GM12878 (cell line): ENCODE measurements at regions not wholly inside any gene's neighbourhood (a gene's known extent, or its start where the extent isn't known, plus 50 kb on each side); places are given as distances from the start of the nearest gene placed in this dataset.

Experiments used
- ATAC-seq: fragments of 200-7000 bp; cut with Tn5 transposase; 3 replicates; pipeline ENCODE4 v1.9.1; 2020; ENCODE audit warnings: mild to moderate bottlenecking, moderate library complexity
- BruUV-seq: library from RNA; stranded (reverse); fragments of 400-500 nt; replicated peaks from 2 replicates; lab custom pipeline; 2021; lab: Mats Ljungman, UMichigan
- CTCF ChIA-PET: fragments of 300-600 bp; sonication (Branson Sonifier 250); formaldehyde crosslinking; extraction: SDS; loops from one replicate; lab custom pipeline; 2021; ENCODE audit warnings: inconsistent platforms; lab: Yijun Ruan, JAX
- POLR2A ChIA-PET: fragments of 350-600 bp; formaldehyde crosslinking; extraction: SDS; loops from one replicate; lab custom pipeline; 2021; ENCODE audit warnings: inconsistent platforms; lab: Charles Lee
- RAD21 ChIA-PET: fragments of 300-600 bp; sonication (Branson Sonifier 250); formaldehyde crosslinking; loops from one replicate; lab custom pipeline; 2023; ENCODE audit warnings: antibody characterized with exemption; ENCODE audit not compliant: unreplicated experiment; lab: Charles Lee
- SMC1A ChIA-PET: fragments of 300-600 bp; sonication (Branson Sonifier 250); formaldehyde crosslinking; loops from one replicate; lab custom pipeline; 2023; ENCODE audit not compliant: unreplicated experiment, uncharacterized antibody; lab: Charles Lee
- DNase-seq: peaks from one replicate; pipeline ENCODE4 v3.0.0-alpha.2; 2011; ENCODE audit warnings: low read depth, low spot score
- FAIRE-seq: peaks from 3 replicates; lab custom pipeline; 2011; peaks lifted over from hg19 to GRCh38; lab: Jason Lieb, UNC
- H2AFZ ChIP-seq: 2 replicates; pipeline ENCODE4 v1.6.0; 2011; ENCODE audit warnings: low read depth, low read length, control low read depth; ENCODE audit not compliant: control insufficient read depth
- H3K27ac ChIP-seq: 2 replicates; pipeline ENCODE4 v1.5.1; 2011; ENCODE audit warnings: control low read depth; ENCODE audit not compliant: control insufficient read depth, insufficient read depth
- H3K27me3 ChIP-seq, 2 experiments: replicated peaks in 1 of 2; 2 replicates each; pipeline versions ENCODE4 v1.6.0 to v1.6.1; 2011; ENCODE audit warnings: low read length in 1 of 2; ENCODE audit not compliant: control insufficient read depth in 2 of 2, insufficient read depth in 2 of 2
- H3K36me3 ChIP-seq, 2 experiments: 2 replicates each; pipeline ENCODE4 v1.5.1; 2011; ENCODE audit warnings: low read length in 1 of 2; ENCODE audit not compliant: control insufficient read depth in 2 of 2, insufficient read depth in 2 of 2
- H3K4me1 ChIP-seq: 2 replicates; pipeline ENCODE4 v1.6.1; 2011; ENCODE audit warnings: mild to moderate bottlenecking, low read length, moderate library complexity, mixed read lengths; ENCODE audit not compliant: control insufficient read depth, insufficient read depth
- H3K4me2 ChIP-seq: 2 replicates; pipeline ENCODE4 v1.6.0; 2011; ENCODE audit warnings: control low read depth; ENCODE audit not compliant: control insufficient read depth, insufficient read depth
- H3K4me3 ChIP-seq: fragments of 200-600 bp; sonication (generic); 2 replicates; pipeline ENCODE4 v1.5.1; 2016
- H3K79me2 ChIP-seq: 2 replicates; pipeline ENCODE4 v1.6.0; 2011; ENCODE audit warnings: low read length; ENCODE audit not compliant: control insufficient read depth, insufficient read depth
- H3K9ac ChIP-seq: 2 replicates; pipeline ENCODE4 v1.8.0; 2011; ENCODE audit warnings: low read length, control low read depth, mixed read lengths; ENCODE audit not compliant: control insufficient read depth, insufficient read depth
- H3K9me3 ChIP-seq: replicated peaks from 3 replicates; pipeline ENCODE4 v1.5.1; 2011; ENCODE audit warnings: mild to moderate bottlenecking, low read length; ENCODE audit not compliant: control insufficient read depth, insufficient read depth
- H4K20me1 ChIP-seq: 2 replicates; pipeline ENCODE4 v1.6.0; 2011; ENCODE audit not compliant: control insufficient read depth, insufficient read depth
- CEBPB ChIP-seq, 2 experiments: fragments of 150-350 bp in 1 of 2; IDR thresholded peaks; 2 replicates each; pipeline ENCODE4 v1.6.1; 2012 to 2014; ENCODE audit warnings: low read depth in 2 of 2, low read length in 2 of 2, borderline replicate concordance in 1 of 2, inconsistent platforms in 1 of 2
- HDAC6 ChIP-seq: fragments of 200-600 bp; sonication (generic); IDR thresholded peaks from one replicate; pipeline ENCODE4 v1.8.0; 2017; ENCODE audit warnings: antibody characterized with exemption; ENCODE audit not compliant: unreplicated experiment
- NFYA ChIP-seq: IDR thresholded peaks from 2 replicates; pipeline ENCODE4 v1.6.1; 2011; ENCODE audit warnings: low read depth, mild to moderate bottlenecking, low read length, improper control_type of control experiment, borderline replicate concordance
- PML ChIP-seq: IDR thresholded peaks from 2 replicates; pipeline ENCODE4 v1.6.1; 2012; ENCODE audit warnings: low read length, inconsistent platforms
- TCF3 ChIP-seq: IDR thresholded peaks from 2 replicates; pipeline ENCODE4 v1.6.1; 2012; ENCODE audit warnings: low read depth, mild to moderate bottlenecking, low read length, borderline replicate concordance; ENCODE audit not compliant: insufficient read depth
- WGBS: methylation state at CpG from one replicate; pipeline ENCODE4 v1.1.6; 2016; ENCODE audit warnings: low lambda C conversion rate; ENCODE audit not compliant: insufficient replicate concordance, insufficient coverage; ENCODE audit errors: missing lambda C conversion rate; 5-methylcytosine and 5-hydroxymethylcytosine counted together
- in situ Hi-C: fragments of 300-500 bp; cut with MboI; formaldehyde crosslinking; loops from 9 replicates; pipeline ENCODE4 v1.14.3; 2018; ENCODE audit warnings: mixed read lengths
- intact Hi-C: fragments of 100-400 bp; cut with micrococcal nuclease; formaldehyde crosslinking; loops from one replicate; pipeline ENCODE4 v1.14.2; 2022; ENCODE audit not compliant: unreplicated experiment
- TF ChIP-seq, protein P1 (sequence below): fragments of 450-650 bp; formaldehyde crosslinking; IDR thresholded peaks from 2 replicates; pipeline ENCODE4 v1.4.0; 2022; ENCODE audit warnings: mild to moderate bottlenecking, moderate library complexity
- TF ChIP-seq, protein P2 (sequence below): fragments of 450-650 bp; IDR thresholded peaks from 2 replicates; pipeline ENCODE4 v1.6.1; 2017; ENCODE audit warnings: mild to moderate bottlenecking, moderate library complexity
- TF ChIP-seq, protein P3 (sequence below): IDR thresholded peaks from 2 replicates; pipeline ENCODE4 v1.6.1; 2011; ENCODE audit warnings: borderline replicate concordance, low read depth, mild to moderate bottlenecking, moderate library complexity, mixed read lengths, low read length; ENCODE audit not compliant: insufficient read depth; ENCODE audit errors: extremely low read length
- TF ChIP-seq, protein P4 (sequence below): fragments of 450-650 bp; formaldehyde crosslinking; IDR thresholded peaks from 2 replicates; pipeline ENCODE4 v1.5.0; 2022; ENCODE audit warnings: mild to moderate bottlenecking, missing genetic modification characterization

DNA sequence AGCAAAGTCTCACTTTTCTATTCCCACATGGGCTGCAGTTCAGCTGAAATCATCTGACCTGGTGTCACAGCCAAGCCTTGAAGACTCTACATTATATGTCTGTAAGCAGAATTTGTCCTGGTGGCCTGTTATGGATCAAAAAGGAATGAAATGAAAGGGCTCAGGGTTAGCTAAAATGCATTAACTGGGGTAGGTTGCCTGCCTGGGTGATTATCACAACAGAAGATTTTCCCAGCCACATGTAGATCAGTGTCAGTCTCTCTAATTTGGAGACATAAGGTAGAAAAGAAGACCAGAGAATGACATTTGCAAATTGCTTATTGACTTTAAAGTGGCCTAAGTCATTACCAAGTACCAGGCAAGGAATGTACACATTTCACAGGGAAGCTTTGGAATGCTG, 289.0 kb downstream of the CAAP1 start (continued):
- TF ChIP-seq, protein P1, sequence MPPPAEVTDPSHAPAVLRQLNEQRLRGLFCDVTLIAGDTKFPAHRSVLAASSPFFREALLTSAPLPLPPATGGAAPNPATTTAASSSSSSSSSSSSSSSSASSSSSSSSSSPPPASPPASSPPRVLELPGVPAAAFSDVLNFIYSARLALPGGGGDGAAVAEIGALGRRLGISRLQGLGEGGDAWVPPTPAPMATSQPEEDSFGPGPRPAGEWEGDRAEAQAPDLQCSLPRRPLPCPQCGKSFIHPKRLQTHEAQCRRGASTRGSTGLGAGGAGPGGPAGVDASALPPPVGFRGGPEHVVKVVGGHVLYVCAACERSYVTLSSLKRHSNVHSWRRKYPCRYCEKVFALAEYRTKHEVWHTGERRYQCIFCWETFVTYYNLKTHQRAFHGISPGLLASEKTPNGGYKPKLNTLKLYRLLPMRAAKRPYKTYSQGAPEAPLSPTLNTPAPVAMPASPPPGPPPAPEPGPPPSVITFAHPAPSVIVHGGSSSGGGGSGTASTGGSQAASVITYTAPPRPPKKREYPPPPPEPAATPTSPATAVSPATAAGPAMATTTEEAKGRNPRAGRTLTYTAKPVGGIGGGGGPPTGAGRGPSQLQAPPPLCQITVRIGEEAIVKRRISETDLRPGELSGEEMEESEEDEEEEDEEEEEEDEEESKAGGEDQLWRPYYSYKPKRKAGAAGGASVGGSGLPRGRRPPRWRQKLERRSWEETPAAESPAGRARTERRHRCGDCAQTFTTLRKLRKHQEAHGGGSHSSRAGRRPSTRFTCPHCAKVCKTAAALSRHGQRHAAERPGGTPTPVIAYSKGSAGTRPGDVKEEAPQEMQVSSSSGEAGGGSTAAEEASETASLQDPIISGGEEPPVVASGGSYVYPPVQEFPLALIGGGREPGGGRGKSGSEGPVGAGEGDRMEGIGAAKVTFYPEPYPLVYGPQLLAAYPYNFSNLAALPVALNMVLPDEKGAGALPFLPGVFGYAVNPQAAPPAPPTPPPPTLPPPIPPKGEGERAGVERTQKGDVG = no peak
- TF ChIP-seq NFYA (no peak), HDAC6 (no peak)

DNA sequence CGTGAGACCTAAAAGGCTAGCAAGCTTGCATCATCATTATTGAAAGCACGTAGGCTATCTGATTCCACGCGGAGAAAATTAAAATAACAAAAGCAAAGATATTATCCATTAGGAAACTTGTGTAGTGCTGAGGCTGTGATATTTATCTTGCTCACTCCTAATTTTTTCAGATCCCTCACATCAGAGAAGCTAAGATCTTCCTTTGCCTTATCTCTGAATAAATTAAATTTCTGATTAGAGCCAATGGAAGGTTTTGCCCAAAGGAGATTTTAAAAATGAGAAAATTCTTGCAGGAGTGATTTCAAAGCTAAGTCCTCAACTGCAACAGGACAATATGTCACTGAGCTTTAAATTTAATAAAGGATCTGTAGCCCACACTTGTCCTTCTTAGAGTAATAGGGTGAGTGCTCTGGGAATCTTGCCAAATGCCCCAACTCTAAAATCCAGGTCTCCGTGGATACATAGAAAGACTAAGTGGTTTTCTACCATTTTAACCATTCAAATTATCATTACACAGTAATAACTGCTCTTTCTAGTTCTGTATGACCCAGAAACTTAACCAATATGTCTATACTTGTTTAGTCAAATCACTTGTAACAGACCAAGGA, 295.0 kb downstream of the CAAP1 start:
- no peak overlapping the region for H3K27ac ChIP-seq
- H3K36me3 ChIP-seq = no peaks in the 10 kb centered on the region
- no TSS peak for BruUV-seq
- no peaks in the 10 kb centered on the region for H3K79me2 ChIP-seq
- ChIA-PET CTCF (no interaction called here), POLR2A (no interaction called here), RAD21 (no interaction called here), SMC1A (no interaction called here)
- WGBS = 48% methylated on average over 5 of the region's 5 CpGs
- no peak overlapping the region for H3K4me2 ChIP-seq
- H3K9ac ChIP-seq = no peak overlapping the region
- H3K9me3 ChIP-seq = no peaks in the 10 kb centered on the region
- no peak for FAIRE-seq
- ATAC-seq = no peak
- no peak overlapping the region for H3K4me3 ChIP-seq
- H3K27me3 ChIP-seq = no peaks in the 10 kb centered on the region
- intact Hi-C loops (no loop called here), in situ Hi-C loops (loop anchor here (10.0 kb wide), 1 partner anchor 57 kb away; no protein-coding TSS in a partner anchor)
- no peak overlapping the region for H2AFZ ChIP-seq
- no peaks in the 10 kb centered on the region for H4K20me1 ChIP-seq
- TF ChIP-seq, protein P2, sequence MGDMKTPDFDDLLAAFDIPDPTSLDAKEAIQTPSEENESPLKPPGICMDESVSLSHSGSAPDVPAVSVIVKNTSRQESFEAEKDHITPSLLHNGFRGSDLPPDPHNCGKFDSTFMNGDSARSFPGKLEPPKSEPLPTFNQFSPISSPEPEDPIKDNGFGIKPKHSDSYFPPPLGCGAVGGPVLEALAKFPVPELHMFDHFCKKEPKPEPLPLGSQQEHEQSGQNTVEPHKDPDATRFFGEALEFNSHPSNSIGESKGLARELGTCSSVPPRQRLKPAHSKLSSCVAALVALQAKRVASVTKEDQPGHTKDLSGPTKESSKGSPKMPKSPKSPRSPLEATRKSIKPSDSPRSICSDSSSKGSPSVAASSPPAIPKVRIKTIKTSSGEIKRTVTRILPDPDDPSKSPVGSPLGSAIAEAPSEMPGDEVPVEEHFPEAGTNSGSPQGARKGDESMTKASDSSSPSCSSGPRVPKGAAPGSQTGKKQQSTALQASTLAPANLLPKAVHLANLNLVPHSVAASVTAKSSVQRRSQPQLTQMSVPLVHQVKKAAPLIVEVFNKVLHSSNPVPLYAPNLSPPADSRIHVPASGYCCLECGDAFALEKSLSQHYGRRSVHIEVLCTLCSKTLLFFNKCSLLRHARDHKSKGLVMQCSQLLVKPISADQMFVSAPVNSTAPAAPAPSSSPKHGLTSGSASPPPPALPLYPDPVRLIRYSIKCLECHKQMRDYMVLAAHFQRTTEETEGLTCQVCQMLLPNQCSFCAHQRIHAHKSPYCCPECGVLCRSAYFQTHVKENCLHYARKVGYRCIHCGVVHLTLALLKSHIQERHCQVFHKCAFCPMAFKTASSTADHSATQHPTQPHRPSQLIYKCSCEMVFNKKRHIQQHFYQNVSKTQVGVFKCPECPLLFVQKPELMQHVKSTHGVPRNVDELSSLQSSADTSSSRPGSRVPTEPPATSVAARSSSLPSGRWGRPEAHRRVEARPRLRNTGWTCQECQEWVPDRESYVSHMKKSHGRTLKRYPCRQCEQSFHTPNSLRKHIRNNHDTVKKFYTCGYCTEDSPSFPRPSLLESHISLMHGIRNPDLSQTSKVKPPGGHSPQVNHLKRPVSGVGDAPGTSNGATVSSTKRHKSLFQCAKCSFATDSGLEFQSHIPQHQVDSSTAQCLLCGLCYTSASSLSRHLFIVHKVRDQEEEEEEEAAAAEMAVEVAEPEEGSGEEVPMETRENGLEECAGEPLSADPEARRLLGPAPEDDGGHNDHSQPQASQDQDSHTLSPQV = no peak
- no peak for TF ChIP-seq TCF3
- no peak for TF ChIP-seq PML
- TF ChIP-seq CEBPB (IDR thresholded peaks at IDR 0.05; ENCODE audit: borderline replicate concordance in 1 of 2, low read depth in 2 of 2, low read length in 2 of 2) = no peak
- TF ChIP-seq, protein P3, sequence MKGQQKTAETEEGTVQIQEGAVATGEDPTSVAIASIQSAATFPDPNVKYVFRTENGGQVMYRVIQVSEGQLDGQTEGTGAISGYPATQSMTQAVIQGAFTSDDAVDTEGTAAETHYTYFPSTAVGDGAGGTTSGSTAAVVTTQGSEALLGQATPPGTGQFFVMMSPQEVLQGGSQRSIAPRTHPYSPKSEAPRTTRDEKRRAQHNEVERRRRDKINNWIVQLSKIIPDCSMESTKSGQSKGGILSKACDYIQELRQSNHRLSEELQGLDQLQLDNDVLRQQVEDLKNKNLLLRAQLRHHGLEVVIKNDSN = no peak
- TF ChIP-seq, protein P4, sequence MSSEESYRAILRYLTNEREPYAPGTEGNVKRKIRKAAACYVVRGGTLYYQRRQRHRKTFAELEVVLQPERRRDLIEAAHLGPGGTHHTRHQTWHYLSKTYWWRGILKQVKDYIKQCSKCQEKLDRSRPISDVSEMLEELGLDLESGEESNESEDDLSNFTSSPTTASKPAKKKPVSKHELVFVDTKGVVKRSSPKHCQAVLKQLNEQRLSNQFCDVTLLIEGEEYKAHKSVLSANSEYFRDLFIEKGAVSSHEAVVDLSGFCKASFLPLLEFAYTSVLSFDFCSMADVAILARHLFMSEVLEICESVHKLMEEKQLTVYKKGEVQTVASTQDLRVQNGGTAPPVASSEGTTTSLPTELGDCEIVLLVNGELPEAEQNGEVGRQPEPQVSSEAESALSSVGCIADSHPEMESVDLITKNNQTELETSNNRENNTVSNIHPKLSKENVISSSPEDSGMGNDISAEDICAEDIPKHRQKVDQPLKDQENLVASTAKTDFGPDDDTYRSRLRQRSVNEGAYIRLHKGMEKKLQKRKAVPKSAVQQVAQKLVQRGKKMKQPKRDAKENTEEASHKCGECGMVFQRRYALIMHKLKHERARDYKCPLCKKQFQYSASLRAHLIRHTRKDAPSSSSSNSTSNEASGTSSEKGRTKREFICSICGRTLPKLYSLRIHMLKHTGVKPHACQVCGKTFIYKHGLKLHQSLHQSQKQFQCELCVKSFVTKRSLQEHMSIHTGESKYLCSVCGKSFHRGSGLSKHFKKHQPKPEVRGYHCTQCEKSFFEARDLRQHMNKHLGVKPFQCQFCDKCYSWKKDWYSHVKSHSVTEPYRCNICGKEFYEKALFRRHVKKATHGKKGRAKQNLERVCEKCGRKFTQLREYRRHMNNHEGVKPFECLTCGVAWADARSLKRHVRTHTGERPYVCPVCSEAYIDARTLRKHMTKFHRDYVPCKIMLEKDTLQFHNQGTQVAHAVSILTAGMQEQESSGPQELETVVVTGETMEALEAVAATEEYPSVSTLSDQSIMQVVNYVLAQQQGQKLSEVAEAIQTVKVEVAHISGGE (CRISPR knock-in tag) = no peak
- no peak for DNase-seq
- H3K4me1 ChIP-seq = no peaks in the 10 kb centered on the region
